Esophagus muscularis mucosa (tissue), 3 donors: ENCODE measurements at regions not wholly inside any gene's neighbourhood (a gene's known extent, or its start where the extent isn't known, plus 50 kb on each side); places are given as distances from the start of the nearest gene placed in this dataset.

Experiments
- POLR2A ChIP-seq: fragments of 450-650 bp; IDR thresholded peaks from one replicate; pipeline ENCODE4 v1.6.1; 2017; ENCODE audit warnings: antibody characterized with exemption, moderate library complexity, mild to moderate bottlenecking, low read depth
- TF ChIP-seq, protein P1 (sequence below), 3 experiments: fragments of 200-600 bp in 2 of 3; fragments of 450-650 bp in 1 of 3; sonication (generic) in 2 of 3; IDR thresholded peaks; one replicate each; pipeline ENCODE4 v1.5.1; 2017 to 2019; ENCODE audit warnings: antibody characterized with exemption in 3 of 3, mild to moderate bottlenecking in 2 of 3, moderate library complexity in 1 of 3

DNA sequence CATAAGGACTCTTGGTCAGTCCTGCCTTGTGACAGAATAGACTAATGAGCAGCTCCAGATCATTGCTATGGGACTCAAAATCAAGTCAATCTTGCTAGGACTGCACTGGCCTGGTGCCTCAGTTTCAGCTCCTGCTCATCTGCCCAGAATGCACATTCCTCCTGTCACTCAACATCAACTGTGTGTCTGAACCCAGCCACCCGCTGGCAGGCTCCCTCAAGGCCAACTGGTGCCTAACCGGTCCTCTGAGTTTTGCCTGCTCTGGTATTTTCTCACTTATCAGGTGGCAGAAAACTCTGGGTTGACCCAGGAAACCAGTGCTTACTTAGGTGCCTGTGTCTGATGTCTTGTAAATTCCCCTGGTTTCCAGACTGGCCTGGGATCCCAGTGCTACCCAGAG is 297.7 kb downstream of the DHX35 start:
- TF ChIP-seq, protein P1, sequence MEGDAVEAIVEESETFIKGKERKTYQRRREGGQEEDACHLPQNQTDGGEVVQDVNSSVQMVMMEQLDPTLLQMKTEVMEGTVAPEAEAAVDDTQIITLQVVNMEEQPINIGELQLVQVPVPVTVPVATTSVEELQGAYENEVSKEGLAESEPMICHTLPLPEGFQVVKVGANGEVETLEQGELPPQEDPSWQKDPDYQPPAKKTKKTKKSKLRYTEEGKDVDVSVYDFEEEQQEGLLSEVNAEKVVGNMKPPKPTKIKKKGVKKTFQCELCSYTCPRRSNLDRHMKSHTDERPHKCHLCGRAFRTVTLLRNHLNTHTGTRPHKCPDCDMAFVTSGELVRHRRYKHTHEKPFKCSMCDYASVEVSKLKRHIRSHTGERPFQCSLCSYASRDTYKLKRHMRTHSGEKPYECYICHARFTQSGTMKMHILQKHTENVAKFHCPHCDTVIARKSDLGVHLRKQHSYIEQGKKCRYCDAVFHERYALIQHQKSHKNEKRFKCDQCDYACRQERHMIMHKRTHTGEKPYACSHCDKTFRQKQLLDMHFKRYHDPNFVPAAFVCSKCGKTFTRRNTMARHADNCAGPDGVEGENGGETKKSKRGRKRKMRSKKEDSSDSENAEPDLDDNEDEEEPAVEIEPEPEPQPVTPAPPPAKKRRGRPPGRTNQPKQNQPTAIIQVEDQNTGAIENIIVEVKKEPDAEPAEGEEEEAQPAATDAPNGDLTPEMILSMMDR (IDR thresholded peaks at IDR 0.05) = no peak
- no peak for TF ChIP-seq POLR2A
